GM18507 (cell line): ENCODE measurements at regions not wholly inside any gene's neighbourhood (a gene's known extent, or its start where the extent isn't known, plus 50 kb on each side); places are given as distances from the start of the nearest gene placed in this dataset.

Source experiments
- DNase-seq: peaks from one replicate; pipeline ENCODE4 v3.0.0; 2011; ENCODE audit warnings: low read depth; ENCODE audit not compliant: insufficient read length; ENCODE audit errors: extremely low spot score
- FAIRE-seq: peaks from 2 replicates; lab custom pipeline; 2011; peaks lifted over from hg19 to GRCh38; lab: Jason Lieb, UNC

GRCh38 chr2:7706791-7707190 lies 789.6 kb downstream of the RNF144A start:
- DNase-seq (no peak), FAIRE-seq (no peak)

- no peak for DNase-seq
- FAIRE-seq = no peak
These were observed 790.5 kb downstream of the RNF144A start for GRCh38 chr2:7707723-7708122.

- no peak for FAIRE-seq
These were observed 792.7 kb downstream of the RNF144A start for GRCh38 chr2:7709907-7710306.

GRCh38 chr2:7711167-7711566 lies 794.0 kb downstream of the RNF144A start:
- FAIRE-seq = no peak
- no peak for DNase-seq

More at GRCh38 chr2:7709907-7710306, 792.7 kb downstream of the RNF144A start:
- no peak for DNase-seq

- FAIRE-seq (no peak), DNase-seq (no peak)
These were observed 802.7 kb downstream of the RNF144A start for GRCh38 chr2:7719876-7720275.

- no peak for DNase-seq
- FAIRE-seq = no peak
These were observed 804.3 kb downstream of the RNF144A start for GRCh38 chr2:7721413-7721995.

GRCh38 chr2:7722212-7722910 lies 805.1 kb downstream of the RNF144A start:
- FAIRE-seq (peak; percentile 60), DNase-seq (no peak)

GRCh38 chr2:7724336-7724735 lies 807.1 kb downstream of the RNF144A start:
- no peak for FAIRE-seq
- no peak for DNase-seq

- DNase-seq (no peak), FAIRE-seq (peak; percentile 70)
These were observed 808.1 kb downstream of the RNF144A start for GRCh38 chr2:7725171-7725849.

GRCh38 chr2:7725850-7726242 lies 808.6 kb downstream of the RNF144A start:
- DNase-seq = no peak
- FAIRE-seq = no peak

GRCh38 chr2:7726989-7727388 lies 809.8 kb downstream of the RNF144A start:
- FAIRE-seq (no peak), DNase-seq (no peak)

GRCh38 chr2:7728388-7728787 lies 811.2 kb downstream of the RNF144A start:
- no peak for FAIRE-seq
- DNase-seq = no peak

GRCh38 chr2:7730449-7730848 lies 813.2 kb downstream of the RNF144A start:
- FAIRE-seq = no peak
- no peak for DNase-seq

- FAIRE-seq = no peak
- no peak for DNase-seq
These were observed 813.8 kb downstream of the RNF144A start for GRCh38 chr2:7730990-7731389.

GRCh38 chr2:7732497-7732896 lies 815.3 kb downstream of the RNF144A start:
- DNase-seq (no peak), FAIRE-seq (no peak)

- no peak for FAIRE-seq
These were observed 819.6 kb downstream of the RNF144A start for GRCh38 chr2:7736646-7737305.

GRCh38 chr2:7738596-7738995 lies 821.4 kb downstream of the RNF144A start:
- FAIRE-seq = no peak
- no peak for DNase-seq

More at GRCh38 chr2:7736646-7737305, 819.6 kb downstream of the RNF144A start:
- DNase-seq = no peak

- DNase-seq = no peak
- FAIRE-seq = no peak
These were observed 822.9 kb downstream of the RNF144A start for GRCh38 chr2:7740114-7740513.

GRCh38 chr2:7742301-7742700 lies 825.1 kb downstream of the RNF144A start:
- DNase-seq (no peak), FAIRE-seq (no peak)

GRCh38 chr2:7744827-7745226 lies 827.6 kb downstream of the RNF144A start:
- FAIRE-seq = no peak
- no peak for DNase-seq
